ENCODE measurements at regions not wholly inside any gene's neighbourhood (a gene's known extent, or its start where the extent isn't known, plus 50 kb on each side); places are given as distances from the start of the nearest gene placed in this dataset.

DNA sequence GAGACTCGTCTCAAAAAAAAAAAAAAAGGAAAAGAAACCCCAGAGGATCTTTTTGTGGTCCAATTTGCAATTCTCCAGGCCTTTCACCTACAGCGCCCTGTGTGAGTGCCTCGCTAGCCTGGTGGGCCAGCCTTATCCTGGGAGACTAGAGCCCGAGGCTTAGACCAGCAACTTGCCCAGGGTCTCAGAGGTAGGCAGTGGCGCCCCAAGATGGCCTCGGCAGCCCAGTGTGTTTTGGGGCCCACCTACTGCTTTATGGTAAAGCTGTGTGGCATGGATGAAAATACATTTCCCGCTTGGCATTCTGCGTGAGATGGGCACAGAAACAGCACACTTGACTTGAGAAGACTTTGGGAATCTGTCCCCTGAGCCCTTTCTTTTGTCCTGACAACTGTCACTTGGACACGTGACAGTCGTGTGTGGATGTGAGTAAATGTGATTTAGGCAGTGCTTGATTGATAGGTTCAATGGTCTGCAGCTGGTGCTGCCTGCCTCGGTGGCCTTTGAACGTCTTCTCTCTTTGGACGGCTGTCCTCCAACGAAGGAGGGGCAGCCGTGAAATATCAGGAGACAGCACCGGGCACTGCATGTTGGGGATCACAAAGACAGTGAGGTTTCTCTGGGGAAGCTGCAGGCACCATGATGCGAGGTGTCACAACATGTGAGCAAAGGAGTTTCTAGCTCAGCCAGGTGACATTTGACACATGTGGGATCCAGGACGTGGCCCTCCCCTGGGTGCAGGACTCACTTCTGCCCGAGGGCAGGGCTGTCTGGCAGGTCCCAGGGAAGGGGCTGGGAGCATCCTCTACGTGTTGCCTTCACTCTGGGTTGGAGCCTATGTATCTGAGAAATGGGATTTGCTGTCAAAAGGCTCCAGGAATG is 209.5 kb upstream of the TWIST2 start:
- DNase-seq (ENCODE audit: low read depth), result no peak
- TF ChIP-seq, protein P1, sequence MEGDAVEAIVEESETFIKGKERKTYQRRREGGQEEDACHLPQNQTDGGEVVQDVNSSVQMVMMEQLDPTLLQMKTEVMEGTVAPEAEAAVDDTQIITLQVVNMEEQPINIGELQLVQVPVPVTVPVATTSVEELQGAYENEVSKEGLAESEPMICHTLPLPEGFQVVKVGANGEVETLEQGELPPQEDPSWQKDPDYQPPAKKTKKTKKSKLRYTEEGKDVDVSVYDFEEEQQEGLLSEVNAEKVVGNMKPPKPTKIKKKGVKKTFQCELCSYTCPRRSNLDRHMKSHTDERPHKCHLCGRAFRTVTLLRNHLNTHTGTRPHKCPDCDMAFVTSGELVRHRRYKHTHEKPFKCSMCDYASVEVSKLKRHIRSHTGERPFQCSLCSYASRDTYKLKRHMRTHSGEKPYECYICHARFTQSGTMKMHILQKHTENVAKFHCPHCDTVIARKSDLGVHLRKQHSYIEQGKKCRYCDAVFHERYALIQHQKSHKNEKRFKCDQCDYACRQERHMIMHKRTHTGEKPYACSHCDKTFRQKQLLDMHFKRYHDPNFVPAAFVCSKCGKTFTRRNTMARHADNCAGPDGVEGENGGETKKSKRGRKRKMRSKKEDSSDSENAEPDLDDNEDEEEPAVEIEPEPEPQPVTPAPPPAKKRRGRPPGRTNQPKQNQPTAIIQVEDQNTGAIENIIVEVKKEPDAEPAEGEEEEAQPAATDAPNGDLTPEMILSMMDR (IDR thresholded peaks at IDR 0.05; ENCODE audit: low read depth, low read length, missing control alignments), result no peak
- H3K4me3 ChIP-seq (ENCODE audit: low read depth, low read length), result no peak overlapping the region

DNA sequence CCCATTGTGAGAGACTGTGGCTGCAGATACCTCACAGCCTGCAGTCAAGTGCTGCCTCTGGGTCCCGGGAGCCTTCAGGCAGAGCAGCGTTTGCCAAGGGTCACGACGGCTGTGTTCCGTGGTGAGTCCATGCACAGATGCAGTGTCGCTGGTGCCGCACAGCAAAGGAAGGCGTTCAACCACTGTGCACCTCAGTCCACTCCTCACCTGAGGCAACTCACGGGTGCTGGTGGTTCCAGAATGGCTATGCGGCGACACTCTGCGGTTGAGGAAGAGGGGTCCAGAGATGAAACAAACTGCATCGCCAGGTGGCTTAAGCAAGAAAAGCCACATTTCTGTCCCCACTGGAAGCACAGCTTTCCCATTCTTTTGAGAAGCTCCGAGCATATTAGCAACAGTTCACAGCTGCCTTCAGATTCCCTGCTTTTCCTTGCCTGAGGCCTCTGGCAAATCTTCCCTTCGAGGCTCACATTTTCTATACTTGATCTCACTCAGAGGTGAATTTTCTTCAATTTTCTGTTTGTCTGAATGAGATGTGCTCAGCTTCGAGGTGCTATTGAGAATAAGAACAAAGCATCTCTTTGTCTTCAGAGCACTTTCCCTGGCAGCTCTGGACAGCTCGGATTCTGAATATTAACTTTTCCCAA is 208.8 kb upstream of the TWIST2 start:
- TF ChIP-seq, protein P1 (IDR thresholded peaks at IDR 0.05; ENCODE audit: low read depth, low read length, missing control alignments), result no peak
- DNase-seq (ENCODE audit: low read depth), result no peak
- H3K4me3 ChIP-seq (ENCODE audit: low read depth, low read length), result no peak overlapping the region

DNA sequence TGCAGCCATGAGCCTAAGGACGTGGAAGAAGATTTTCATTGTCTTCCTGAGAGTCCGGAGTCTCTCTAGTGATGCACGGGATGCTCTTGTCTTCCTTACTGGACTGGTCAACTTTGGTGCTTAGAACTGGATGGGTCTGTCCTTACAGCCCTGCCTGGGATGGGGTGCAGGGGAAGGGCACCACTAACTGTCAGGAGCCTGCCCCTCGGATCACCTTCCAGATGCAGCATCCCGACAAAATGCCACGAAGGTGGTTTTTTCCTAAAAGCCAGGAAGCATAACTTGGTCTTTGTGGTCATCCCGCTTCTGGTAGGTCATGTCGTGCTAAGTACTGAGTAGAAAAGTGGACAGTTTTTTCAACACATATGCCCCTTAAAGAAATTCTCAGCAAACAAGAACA is 207.4 kb upstream of the TWIST2 start:
- no peak for DNase-seq (ENCODE audit: low read depth)
- TF ChIP-seq, protein P1 (IDR thresholded peaks at IDR 0.05; ENCODE audit: low read depth, low read length, missing control alignments), result no peak
- H3K4me3 ChIP-seq (ENCODE audit: low read depth, low read length), result no peak overlapping the region

DNA sequence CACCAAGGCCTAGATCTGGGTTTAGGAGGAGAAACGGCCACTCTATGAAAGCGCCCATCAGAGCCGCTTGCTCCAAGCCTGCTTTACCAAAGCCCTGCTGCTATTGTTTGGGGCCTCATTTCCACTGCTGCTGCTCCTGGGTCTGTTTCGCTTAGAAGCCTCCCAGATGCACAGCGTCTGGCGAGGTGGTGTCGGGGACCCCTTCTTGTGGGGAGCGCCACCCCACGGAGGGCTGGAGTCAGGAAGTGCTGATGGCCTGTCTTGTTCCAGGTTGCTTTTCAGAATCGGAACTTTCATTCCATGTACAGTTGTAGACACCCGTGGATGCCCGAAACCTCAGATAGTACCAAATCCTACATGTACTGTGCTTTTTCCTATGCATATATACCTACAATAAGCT is 204.9 kb upstream of the TWIST2 start:
- no peak overlapping the region for H3K4me3 ChIP-seq (ENCODE audit: low read depth, low read length)
- TF ChIP-seq, protein P1 (IDR thresholded peaks at IDR 0.05; ENCODE audit: low read depth, low read length, missing control alignments), result no peak
- no peak for DNase-seq (ENCODE audit: low read depth)

DNA sequence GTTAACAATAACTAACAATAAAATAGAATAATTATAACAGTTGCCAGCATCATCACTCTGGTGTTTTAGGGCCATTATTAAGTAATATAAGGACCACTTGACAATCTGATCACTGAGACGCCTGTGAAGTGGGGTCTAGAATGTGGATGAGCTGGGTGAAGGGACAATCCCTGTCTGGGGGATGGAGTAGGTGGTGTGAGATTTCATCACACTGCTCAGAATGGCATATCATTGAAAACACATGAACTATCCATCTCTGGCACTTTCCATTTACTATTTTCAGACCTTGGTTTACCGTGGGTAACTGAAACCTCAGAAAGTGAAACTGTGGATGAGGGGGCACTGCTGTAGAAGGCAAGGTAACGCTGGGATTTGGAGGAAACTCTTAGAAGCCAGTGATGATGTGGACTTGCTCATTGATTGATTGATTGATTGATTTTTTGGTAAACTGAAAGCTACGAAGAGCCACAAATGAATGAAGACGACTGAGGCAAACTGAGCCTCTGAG is 204.4 kb upstream of the TWIST2 start:
- TF ChIP-seq, protein P1 (IDR thresholded peaks at IDR 0.05; ENCODE audit: low read depth, low read length, missing control alignments), result no peak
- no peak overlapping the region for H3K4me3 ChIP-seq (ENCODE audit: low read depth, low read length)
- DNase-seq (ENCODE audit: low read depth), result no peak

DNA sequence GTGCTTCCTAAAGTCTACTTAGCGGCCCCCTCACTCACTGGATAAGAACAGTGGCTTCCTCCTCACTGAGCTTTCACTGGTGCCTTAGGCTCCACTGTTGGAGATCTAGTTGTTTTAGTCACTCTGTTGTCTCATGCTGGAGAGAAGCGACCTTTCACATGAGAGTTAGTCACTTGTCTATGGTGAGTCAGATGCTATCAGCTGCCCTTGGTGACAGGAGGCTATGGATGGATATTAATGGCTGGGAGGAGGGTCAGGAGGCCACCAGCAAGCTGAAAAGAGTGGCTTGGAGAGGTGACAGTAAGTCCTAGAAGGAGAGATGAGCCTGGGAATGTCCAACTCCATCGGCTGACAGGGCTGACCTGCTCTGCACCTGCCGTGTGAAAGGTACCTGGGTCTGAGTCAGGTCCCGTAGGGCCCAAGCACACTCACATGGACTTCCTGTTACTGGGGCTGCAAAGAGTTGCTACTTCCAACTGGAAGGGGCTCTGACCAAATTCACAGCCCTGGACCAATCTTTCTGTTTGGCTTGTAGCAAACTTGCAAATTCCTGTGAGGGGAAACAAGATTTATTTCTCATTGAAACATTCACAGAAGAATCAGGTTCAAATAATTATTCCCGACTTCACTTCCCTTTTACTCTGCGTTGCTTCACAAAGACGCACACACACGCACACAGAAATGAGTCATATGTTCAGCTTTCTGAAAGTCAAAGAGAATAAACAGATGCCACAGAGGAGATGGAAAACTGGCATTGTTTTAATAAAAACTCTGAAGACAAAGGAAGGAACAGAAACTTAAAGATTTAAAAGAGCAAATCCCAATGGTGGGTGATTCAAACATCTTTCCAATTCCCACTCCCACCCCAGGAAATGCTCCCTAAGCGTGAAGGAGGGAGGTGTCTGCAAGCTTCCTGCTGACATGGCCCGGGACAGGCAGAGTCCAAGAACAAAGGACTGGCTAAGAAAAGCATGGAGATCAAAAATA is 203.5 kb upstream of the TWIST2 start:
- H3K4me3 ChIP-seq (ENCODE audit: low read depth, low read length), result no peak overlapping the region
- DNase-seq (ENCODE audit: low read depth), result no peak
- TF ChIP-seq, protein P1 (IDR thresholded peaks at IDR 0.05; ENCODE audit: low read depth, low read length, missing control alignments), result no peak
